IMR-90 (cell line): ENCODE measurements at regions not wholly inside any gene's neighbourhood (a gene's known extent, or its start where the extent isn't known, plus 50 kb on each side); places are given as distances from the start of the nearest gene placed in this dataset.

Experiments used
- ATAC-seq: fragments of 200-7000 bp; cut with Tn5 transposase; 2 replicates; pipeline ENCODE4 v1.9.1; 2020; ENCODE audit warnings: low read depth, mild to moderate bottlenecking, moderate library complexity
- BruUV-seq: library from RNA; stranded (reverse); fragments of 400-500 nt; replicated peaks from 2 replicates; lab custom pipeline; 2021; lab: Mats Ljungman, UMichigan
- CTCF ChIA-PET: fragments of 300-600 bp; formaldehyde crosslinking; extraction: SDS; loops from one replicate; lab custom pipeline; 2021; ENCODE audit warnings: antibody characterized with exemption; lab: Yijun Ruan, JAX
- POLR2A ChIA-PET: fragments of 300-600 bp; sonication (Branson Sonifier 250); formaldehyde crosslinking; loops from one replicate; lab custom pipeline; 2022; ENCODE audit warnings: antibody characterized with exemption; ENCODE audit not compliant: unreplicated experiment; lab: Charles Lee
- DNase-seq: peaks from one replicate; pipeline ENCODE4 v3.0.0; 2013
- H2AFZ ChIP-seq: replicated peaks from 2 replicates; pipeline ENCODE3; 2013; ENCODE audit warnings: low read length, mild to moderate bottlenecking; ENCODE audit not compliant: poor library complexity
- H2AK5ac ChIP-seq: 2 replicates; pipeline ENCODE4 v1.6.1; 2013; ENCODE audit warnings: low read depth, low read length, inconsistent platforms
- H2AK9ac ChIP-seq: replicated peaks from 2 replicates; pipeline ENCODE3; 2013; ENCODE audit warnings: mild to moderate bottlenecking, low read depth, low read length, moderate library complexity; ENCODE audit not compliant: poor library complexity
- H2BK120ac ChIP-seq: 2 replicates; pipeline ENCODE4 v1.6.1; 2013; ENCODE audit warnings: low read depth, low read length, inconsistent platforms
- H2BK15ac ChIP-seq: 3 replicates; pipeline ENCODE4 v1.6.1; 2013; ENCODE audit warnings: low read depth, low read length, inconsistent platforms
- H2BK20ac ChIP-seq: 2 replicates; pipeline ENCODE4 v1.6.1; 2013; ENCODE audit warnings: low read depth, mild to moderate bottlenecking, inconsistent platforms, low read length, moderate library complexity
- H2BK5ac ChIP-seq: 2 replicates; pipeline ENCODE4 v1.6.1; 2013; ENCODE audit warnings: mild to moderate bottlenecking, low read depth, low read length, inconsistent platforms; ENCODE audit not compliant: poor library complexity, severe bottlenecking
- H3K14ac ChIP-seq: replicated peaks from 2 replicates; pipeline ENCODE4 v1.6.1; 2013; ENCODE audit warnings: low read depth, low read length, inconsistent platforms
- H3K18ac ChIP-seq: 2 replicates; pipeline ENCODE4 v1.6.1; 2013; ENCODE audit warnings: low read depth, low read length, control low read depth
- H3K23ac ChIP-seq: 2 replicates; pipeline ENCODE4 v1.6.1; 2013; ENCODE audit warnings: low read depth, low read length, inconsistent platforms
- H3K27ac ChIP-seq: 2 replicates; pipeline ENCODE4 v1.5.1; 2013; ENCODE audit warnings: mild to moderate bottlenecking, control low read depth, low read length; ENCODE audit not compliant: insufficient read depth
- H3K27me3 ChIP-seq: 2 replicates; pipeline ENCODE4 v1.6.1; 2013; ENCODE audit warnings: low read length; ENCODE audit not compliant: control insufficient read depth, insufficient read depth
- H3K36me3 ChIP-seq: 2 replicates; pipeline ENCODE4 v1.6.1; 2013; ENCODE audit warnings: low read length, mixed read lengths; ENCODE audit not compliant: control insufficient read depth, insufficient read depth
- H3K4ac ChIP-seq: 2 replicates; pipeline ENCODE4 v1.6.1; 2013; ENCODE audit warnings: low read depth, low read length, inconsistent platforms
- H3K4me1 ChIP-seq: 2 replicates; pipeline ENCODE4 v1.6.1; 2013; ENCODE audit warnings: low read length, mixed read lengths; ENCODE audit not compliant: control insufficient read depth, insufficient read depth
- H3K4me2 ChIP-seq: 2 replicates; pipeline ENCODE4 v1.6.1; 2013; ENCODE audit warnings: low read depth, mild to moderate bottlenecking, control low read depth, low read length, moderate library complexity
- H3K4me3 ChIP-seq: 2 replicates; pipeline ENCODE4 v1.5.1; 2013; ENCODE audit warnings: low read depth, mild to moderate bottlenecking, control low read depth, low read length, moderate library complexity; ENCODE audit not compliant: insufficient read depth
- H3K56ac ChIP-seq: 2 replicates; pipeline ENCODE4 v1.6.1; 2013; ENCODE audit warnings: low read length, inconsistent platforms; ENCODE audit not compliant: insufficient read depth; ENCODE audit errors: extremely low read depth
- H3K79me1 ChIP-seq, 2 experiments: 2 replicates each; pipeline ENCODE4 v1.6.1; 2013; ENCODE audit warnings: low read length in 2 of 2, inconsistent platforms in 1 of 2, low read depth in 1 of 2
- H3K9ac ChIP-seq: 2 replicates; pipeline ENCODE4 v1.6.1; 2013; ENCODE audit warnings: low read depth, low read length, control low read depth
- H3K9me1 ChIP-seq: 2 replicates; pipeline ENCODE4 v1.6.1; 2013; ENCODE audit warnings: low read length, inconsistent platforms; ENCODE audit not compliant: insufficient read depth
- H3K9me3 ChIP-seq: 2 replicates; pipeline ENCODE4 v1.6.1; 2013; ENCODE audit warnings: low read length; ENCODE audit not compliant: control insufficient read depth, insufficient read depth
- H4K20me1 ChIP-seq: 2 replicates; pipeline ENCODE4 v1.6.1; 2013; ENCODE audit warnings: low read length, inconsistent platforms; ENCODE audit not compliant: insufficient read depth
- H4K5ac ChIP-seq: 2 replicates; pipeline ENCODE4 v1.6.1; 2013; ENCODE audit warnings: mild to moderate bottlenecking, low read depth, low read length, control low read depth
- H4K8ac ChIP-seq, 2 experiments: 2 replicates each; pipeline ENCODE4 v1.6.1; 2013; ENCODE audit warnings: low read depth in 2 of 2, low read length in 2 of 2, control low read depth in 1 of 2, inconsistent platforms in 1 of 2
- H4K91ac ChIP-seq: 2 replicates; pipeline ENCODE4 v1.6.1; 2013; ENCODE audit warnings: low read depth, low read length, inconsistent platforms; ENCODE audit not compliant: insufficient read depth
- BHLHE40 ChIP-seq: fragments of 150-350 bp; IDR thresholded peaks from 2 replicates; pipeline ENCODE4 v1.6.1; 2016; ENCODE audit warnings: mild to moderate bottlenecking, low read depth, low read length
- CEBPB ChIP-seq: IDR thresholded peaks from 2 replicates; pipeline ENCODE4 v1.6.1; 2012; ENCODE audit warnings: low read depth, low read length, improper control_type of control experiment
- CHD1 ChIP-seq: IDR thresholded peaks from 2 replicates; pipeline ENCODE4 v1.6.1; 2012; ENCODE audit warnings: low read depth, low read length, improper control_type of control experiment
- FOS ChIP-seq: fragments of 150-350 bp; IDR thresholded peaks from 2 replicates; pipeline ENCODE4 v1.6.1; 2016; ENCODE audit warnings: low read depth, low read length
- MAFK ChIP-seq: IDR thresholded peaks from 2 replicates; pipeline ENCODE4 v1.6.1; 2012; ENCODE audit warnings: low read depth, low read length, improper control_type of control experiment
- MAZ ChIP-seq: IDR thresholded peaks from 2 replicates; pipeline ENCODE4 v1.6.1; 2012; ENCODE audit warnings: low read depth, mild to moderate bottlenecking, low read length, improper control_type of control experiment, moderate library complexity, borderline replicate concordance
- MXI1 ChIP-seq: IDR thresholded peaks from 2 replicates; pipeline ENCODE4 v1.6.1; 2012; ENCODE audit warnings: low read depth, mild to moderate bottlenecking, low read length, moderate library complexity, borderline replicate concordance
- NFE2L2 ChIP-seq: fragments of 150-350 bp; IDR thresholded peaks from 2 replicates; pipeline ENCODE4 v1.6.1; 2016; ENCODE audit warnings: low read depth, mild to moderate bottlenecking, low read length
- POLR2A ChIP-seq: IDR thresholded peaks from 2 replicates; pipeline ENCODE4 v1.6.1; 2012; ENCODE audit warnings: mild to moderate bottlenecking, low read depth, low read length
- RAD21 ChIP-seq: IDR thresholded peaks from 2 replicates; pipeline ENCODE4 v1.6.1; 2012; ENCODE audit warnings: low read length, improper control_type of control experiment
- RCOR1 ChIP-seq: IDR thresholded peaks from 2 replicates; pipeline ENCODE4 v1.6.1; 2012; ENCODE audit warnings: mild to moderate bottlenecking, low read length, improper control_type of control experiment; ENCODE audit not compliant: insufficient replicate concordance
- RFX5 ChIP-seq: IDR thresholded peaks from 2 replicates; pipeline ENCODE4 v1.8.0; 2012; ENCODE audit warnings: low read depth, mild to moderate bottlenecking, low read length, moderate library complexity
- SMC3 ChIP-seq: fragments of 150-350 bp; IDR thresholded peaks from 2 replicates; pipeline ENCODE4 v1.6.1; 2016; ENCODE audit warnings: low read depth, mild to moderate bottlenecking, antibody characterized with exemption, low read length, moderate library complexity
- WGBS, 2 experiments: methylation state at CpG; one replicate each; pipeline versions ENCODE4 v1.1.5 to v1.1.7; 2013; ENCODE audit warnings: missing lambda C conversion rate in 2 of 2; ENCODE audit not compliant: insufficient read length in 1 of 2; ENCODE audit errors: extremely low coverage in 2 of 2; 5-methylcytosine and 5-hydroxymethylcytosine counted together
- dilution Hi-C: fragments of 300-500 bp; cut with HindIII; formaldehyde crosslinking; loops from one replicate; pipeline ENCODE4 v1.14.3; 2018; ENCODE audit warnings: low sequenced_read_pairs; ENCODE audit not compliant: unreplicated experiment
- in situ Hi-C: fragments of 300-500 bp; cut with MboI; formaldehyde crosslinking; loops from 3 replicates; pipeline ENCODE4 v1.14.3; 2019; ENCODE audit warnings: low sequenced_read_pairs, inconsistent platforms, mixed read lengths
- intact Hi-C: fragments of 100-400 bp; cut with micrococcal nuclease; formaldehyde crosslinking; loops from 2 replicates; pipeline ENCODE4 v1.10.0; 2022
- TF ChIP-seq, protein P1 (sequence below): fragments of 150-350 bp; IDR thresholded peaks from 2 replicates; pipeline ENCODE4 v1.6.1; 2017; ENCODE audit warnings: mild to moderate bottlenecking, antibody characterized with exemption, low read length, low read depth
- TF ChIP-seq, protein P2 (sequence below): fragments of 150-350 bp; IDR thresholded peaks from 2 replicates; pipeline ENCODE4 v1.6.1; 2016; ENCODE audit warnings: low read depth, mild to moderate bottlenecking, low read length, moderate library complexity, borderline replicate concordance
- TF ChIP-seq, protein P3 (sequence below): conservative IDR thresholded peaks from 2 replicates; pipeline ENCODE4 v1.5.1; 2012; ENCODE audit warnings: mild to moderate bottlenecking, low read depth, low read length, improper control_type of control experiment

DNA sequence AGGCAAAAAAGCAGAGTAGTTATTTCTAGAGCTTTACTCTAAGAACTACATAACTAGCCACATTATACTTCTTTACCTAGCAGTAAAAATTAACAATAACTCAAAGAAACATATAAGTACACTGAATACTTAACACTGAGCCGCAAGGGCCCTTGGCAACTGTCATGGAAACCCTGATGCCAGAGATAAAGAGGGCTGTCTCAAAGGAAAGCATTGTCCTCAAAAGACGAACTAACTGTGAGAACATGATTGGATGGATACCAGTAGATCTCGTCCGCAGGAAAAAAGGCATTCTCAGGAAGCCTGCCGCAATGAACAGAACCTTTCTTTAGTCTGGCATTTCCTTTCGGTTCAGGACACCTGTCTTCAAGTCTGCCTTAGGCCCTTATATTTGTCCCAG lies 379.0 kb upstream of the SLC30A5 start:
- no peak overlapping the region for H3K4ac ChIP-seq
- no peaks in the 10 kb centered on the region for H4K20me1 ChIP-seq
- no peak overlapping the region for H4K91ac ChIP-seq
- H2AFZ ChIP-seq, result no peak overlapping the region
- no peaks in the 10 kb centered on the region for H3K36me3 ChIP-seq
- no peak overlapping the region for H3K56ac ChIP-seq
- in situ Hi-C loops, result no loop called here
- H4K5ac ChIP-seq, result no peak overlapping the region
- intact Hi-C loops, result no loop called here
- WGBS, 2 experiments, result no CpG with 5 or more reads among the region's 6 CpGs
- dilution Hi-C loops, result no loop called here
- H3K27me3 ChIP-seq, result no peaks in the 10 kb centered on the region
- no peaks in the 10 kb centered on the region for H3K4me1 ChIP-seq
- H2BK120ac ChIP-seq, result no peak overlapping the region
- no peaks in the 10 kb centered on the region for H3K9me3 ChIP-seq
- H4K8ac ChIP-seq, result no peak overlapping the region
- H2AK9ac ChIP-seq, result no peak overlapping the region
- H3K9me1 ChIP-seq, result no peaks in the 10 kb centered on the region
- no peak overlapping the region for H3K23ac ChIP-seq
- no TSS peak for BruUV-seq
- H3K18ac ChIP-seq, result no peak overlapping the region
- no peak overlapping the region for H3K27ac ChIP-seq
- no peak overlapping the region for H3K14ac ChIP-seq
- no peak overlapping the region for H2BK15ac ChIP-seq
- ATAC-seq (no peak), DNase-seq (no peak)
- no peak overlapping the region for H2AK5ac ChIP-seq
- POLR2A ChIA-PET, result no interaction called here
- H3K79me1 ChIP-seq, result no peaks in the 10 kb centered on the region
- H2BK5ac ChIP-seq, result no peak overlapping the region
- H3K9ac ChIP-seq, result no peak overlapping the region
- no peak overlapping the region for H3K4me2 ChIP-seq
- no peak overlapping the region for H2BK20ac ChIP-seq
- TF ChIP-seq MAFK, result no peak
- TF ChIP-seq POLR2A, result no peak
- TF ChIP-seq CEBPB, result no peak
- TF ChIP-seq MAZ, result no peak
- TF ChIP-seq, protein P1, sequence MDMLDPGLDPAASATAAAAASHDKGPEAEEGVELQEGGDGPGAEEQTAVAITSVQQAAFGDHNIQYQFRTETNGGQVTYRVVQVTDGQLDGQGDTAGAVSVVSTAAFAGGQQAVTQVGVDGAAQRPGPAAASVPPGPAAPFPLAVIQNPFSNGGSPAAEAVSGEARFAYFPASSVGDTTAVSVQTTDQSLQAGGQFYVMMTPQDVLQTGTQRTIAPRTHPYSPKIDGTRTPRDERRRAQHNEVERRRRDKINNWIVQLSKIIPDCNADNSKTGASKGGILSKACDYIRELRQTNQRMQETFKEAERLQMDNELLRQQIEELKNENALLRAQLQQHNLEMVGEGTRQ, result no peak
- no peak for TF ChIP-seq CHD1
- TF ChIP-seq RCOR1, result no peak
- TF ChIP-seq MXI1, result no peak
- TF ChIP-seq, protein P2, sequence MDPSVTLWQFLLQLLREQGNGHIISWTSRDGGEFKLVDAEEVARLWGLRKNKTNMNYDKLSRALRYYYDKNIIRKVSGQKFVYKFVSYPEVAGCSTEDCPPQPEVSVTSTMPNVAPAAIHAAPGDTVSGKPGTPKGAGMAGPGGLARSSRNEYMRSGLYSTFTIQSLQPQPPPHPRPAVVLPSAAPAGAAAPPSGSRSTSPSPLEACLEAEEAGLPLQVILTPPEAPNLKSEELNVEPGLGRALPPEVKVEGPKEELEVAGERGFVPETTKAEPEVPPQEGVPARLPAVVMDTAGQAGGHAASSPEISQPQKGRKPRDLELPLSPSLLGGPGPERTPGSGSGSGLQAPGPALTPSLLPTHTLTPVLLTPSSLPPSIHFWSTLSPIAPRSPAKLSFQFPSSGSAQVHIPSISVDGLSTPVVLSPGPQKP, result no peak
- TF ChIP-seq SMC3, result no peak
- no peak for TF ChIP-seq FOS
- no peak for TF ChIP-seq RAD21
- no peak for TF ChIP-seq RFX5
- TF ChIP-seq NFE2L2, result no peak
- TF ChIP-seq BHLHE40, result no peak
- TF ChIP-seq, protein P3, sequence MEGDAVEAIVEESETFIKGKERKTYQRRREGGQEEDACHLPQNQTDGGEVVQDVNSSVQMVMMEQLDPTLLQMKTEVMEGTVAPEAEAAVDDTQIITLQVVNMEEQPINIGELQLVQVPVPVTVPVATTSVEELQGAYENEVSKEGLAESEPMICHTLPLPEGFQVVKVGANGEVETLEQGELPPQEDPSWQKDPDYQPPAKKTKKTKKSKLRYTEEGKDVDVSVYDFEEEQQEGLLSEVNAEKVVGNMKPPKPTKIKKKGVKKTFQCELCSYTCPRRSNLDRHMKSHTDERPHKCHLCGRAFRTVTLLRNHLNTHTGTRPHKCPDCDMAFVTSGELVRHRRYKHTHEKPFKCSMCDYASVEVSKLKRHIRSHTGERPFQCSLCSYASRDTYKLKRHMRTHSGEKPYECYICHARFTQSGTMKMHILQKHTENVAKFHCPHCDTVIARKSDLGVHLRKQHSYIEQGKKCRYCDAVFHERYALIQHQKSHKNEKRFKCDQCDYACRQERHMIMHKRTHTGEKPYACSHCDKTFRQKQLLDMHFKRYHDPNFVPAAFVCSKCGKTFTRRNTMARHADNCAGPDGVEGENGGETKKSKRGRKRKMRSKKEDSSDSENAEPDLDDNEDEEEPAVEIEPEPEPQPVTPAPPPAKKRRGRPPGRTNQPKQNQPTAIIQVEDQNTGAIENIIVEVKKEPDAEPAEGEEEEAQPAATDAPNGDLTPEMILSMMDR, result no peak
- CTCF ChIA-PET, result interaction anchor here (1.4 kb wide), 1 partner anchor 37 kb away, joined by 3 read pairs; no protein-coding TSS in a partner anchor
- H3K4me3 ChIP-seq, result no peak overlapping the region
